K562 (cell line): ENCODE measurements at regions not wholly inside any gene's neighbourhood (a gene's known extent, or its start where the extent isn't known, plus 50 kb on each side); places are given as distances from the start of the nearest gene placed in this dataset.

Source experiments
- BDP1 ChIP-seq: IDR thresholded peaks from 3 replicates; pipeline ENCODE4 v1.6.1; 2011; ENCODE audit not compliant: insufficient read length, insufficient read depth
- RCOR1 ChIP-seq, 2 experiments: IDR thresholded peaks; 2 replicates each; pipeline ENCODE4 v1.6.1; 2012; ENCODE audit warnings: low read depth in 2 of 2, low read length in 2 of 2, borderline replicate concordance in 1 of 2, improper control_type of control experiment in 1 of 2
- REST ChIP-seq, 2 experiments: fragments of 450-650 bp; formaldehyde crosslinking in 1 of 2; IDR thresholded peaks; 2 replicates each; pipeline versions ENCODE4 v1.4.0 to v1.6.1; 2014 to 2020; ENCODE audit warnings: mild to moderate bottlenecking in 2 of 2, borderline replicate concordance in 1 of 2, low read depth in 1 of 2
- SMC3 ChIP-seq: conservative IDR thresholded peaks from 2 replicates; pipeline ENCODE4 v1.6.1; 2011; ENCODE audit warnings: low read depth, low read length, improper control_type of control experiment; ENCODE audit not compliant: insufficient read depth
- XRCC5 ChIP-seq: fragments of 200-400 bp; formaldehyde crosslinking; IDR thresholded peaks from 2 replicates; pipeline ENCODE4 v1.6.1; 2017; ENCODE audit warnings: low read depth, mild to moderate bottlenecking, low read length

GRCh38 chr5:174327317-174327864, 281.9 kb downstream of the NSG2 start (continued):
- TF ChIP-seq REST (IDR thresholded peaks at IDR 0.05; ENCODE audit: borderline replicate concordance) (peak; percentile 69; the same call in 1 of the 2 replicates), REST (CRISPR knock-in tag; IDR thresholded peaks at IDR 0.05; ENCODE audit: low read depth) (no peak), BDP1 (no peak), SMC3 (peak; percentile 77), XRCC5 (peak; percentile 30; the same call in 1 of the 2 replicates), RCOR1 (IDR thresholded peaks at IDR 0.05; ENCODE audit: borderline replicate concordance in 1 of 2, low read depth in 2 of 2, low read length in 2 of 2) (peak in 1 of 2 experiments; percentile 39; a peak in 1 of 4 replicates)
